Memory B cell (primary cell): ENCODE measurements at regions not wholly inside any gene's neighbourhood (a gene's known extent, or its start where the extent isn't known, plus 50 kb on each side); places are given as distances from the start of the nearest gene placed in this dataset.

Experiments used
- ATAC-seq: fragments of 150-1000 bp; cut with Tn5 transposase; 2 replicates; pipeline ENCODE4 v1.10.0; 2021; ENCODE audit warnings: low read depth, mild to moderate bottlenecking, moderate library complexity
- DNase-seq, 2 donors: peaks; one replicate each; pipeline ENCODE4 v3.0.0; 2022; ENCODE audit warnings: low spot score in 2 of 2
- H3K27ac Mint-ChIP-seq: one replicate; pipeline ENCODE4 v1.8.0; 2022; ENCODE audit warnings: mild to moderate bottlenecking, moderate library complexity, mixed read lengths
- H3K27me3 Mint-ChIP-seq: one replicate; pipeline ENCODE4 v1.8.0; 2022; ENCODE audit warnings: mixed read lengths
- H3K36me3 Mint-ChIP-seq: one replicate; pipeline ENCODE4 v1.8.0; 2022; ENCODE audit warnings: mild to moderate bottlenecking, mixed read lengths
- H3K4me1 Mint-ChIP-seq: one replicate; pipeline ENCODE4 v1.8.0; 2022; ENCODE audit warnings: mixed read lengths
- H3K4me3 Mint-ChIP-seq: one replicate; pipeline ENCODE4 v1.8.0; 2022; ENCODE audit warnings: mild to moderate bottlenecking, moderate library complexity, mixed read lengths
- H3K9me3 Mint-ChIP-seq: one replicate; pipeline ENCODE4 v1.8.0; 2022; ENCODE audit warnings: mixed read lengths

DNA sequence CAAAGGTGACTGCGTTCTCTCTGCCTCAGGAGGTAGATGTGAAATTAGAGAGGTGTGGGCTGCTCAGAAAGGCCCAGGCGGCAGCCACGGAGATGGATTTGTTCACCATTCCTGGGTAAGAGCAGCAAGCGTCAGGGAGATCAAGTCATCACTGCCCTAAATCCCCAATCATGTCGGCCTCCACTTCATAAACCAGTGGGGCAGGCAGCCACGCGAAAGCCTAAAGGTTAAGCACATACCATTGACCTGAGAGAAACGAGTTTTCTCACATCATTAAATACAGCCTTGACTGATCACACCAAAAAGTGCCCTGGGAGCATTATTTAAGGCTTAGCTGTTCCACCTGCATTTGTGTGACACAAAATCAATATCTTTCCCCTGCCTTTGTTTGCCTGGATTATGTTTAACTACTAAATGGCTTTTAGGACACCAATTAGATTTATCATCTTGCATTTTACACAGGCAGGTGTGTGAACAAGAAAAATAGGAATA lies 50.7 kb upstream of the FOXB1 start:
- DNase-seq: no peak

DNA sequence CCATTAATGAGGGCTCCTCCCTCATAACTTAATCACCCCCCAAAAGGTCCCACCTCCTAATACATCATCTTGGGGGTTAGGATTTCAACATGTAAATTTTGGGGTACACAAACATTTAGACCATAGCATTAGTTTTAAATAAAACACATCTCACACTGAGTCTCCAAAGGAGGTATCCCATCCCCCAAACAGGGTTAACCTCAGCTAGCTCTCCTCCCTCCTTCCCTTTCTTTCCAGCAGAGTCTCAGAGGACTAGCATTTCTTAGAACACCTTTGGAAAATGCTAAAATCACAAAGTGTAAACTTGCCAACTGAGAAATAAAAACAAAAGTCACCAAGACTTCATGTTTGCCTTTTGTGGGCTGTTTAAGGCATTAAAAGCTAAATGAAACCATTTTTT lies 51.2 kb upstream of the FOXB1 start:
- ATAC-seq: no peak
- H3K4me1 Mint-ChIP-seq: no peaks in the 10 kb centered on the region
- DNase-seq: no peak

More for the DNA sequence above, 50.7 kb upstream of the FOXB1 start:
- H3K9me3 Mint-ChIP-seq: peaks cover 7% of the 10 kb centered on the region
- H3K4me1 Mint-ChIP-seq: no peaks in the 10 kb centered on the region
- no peak overlapping the region for H3K4me3 Mint-ChIP-seq
- peaks cover 4% of the 10 kb centered on the region for H3K27me3 Mint-ChIP-seq
- no peak for ATAC-seq
- no peaks in the 10 kb centered on the region for H3K36me3 Mint-ChIP-seq
- no peak overlapping the region for H3K27ac Mint-ChIP-seq

DNA sequence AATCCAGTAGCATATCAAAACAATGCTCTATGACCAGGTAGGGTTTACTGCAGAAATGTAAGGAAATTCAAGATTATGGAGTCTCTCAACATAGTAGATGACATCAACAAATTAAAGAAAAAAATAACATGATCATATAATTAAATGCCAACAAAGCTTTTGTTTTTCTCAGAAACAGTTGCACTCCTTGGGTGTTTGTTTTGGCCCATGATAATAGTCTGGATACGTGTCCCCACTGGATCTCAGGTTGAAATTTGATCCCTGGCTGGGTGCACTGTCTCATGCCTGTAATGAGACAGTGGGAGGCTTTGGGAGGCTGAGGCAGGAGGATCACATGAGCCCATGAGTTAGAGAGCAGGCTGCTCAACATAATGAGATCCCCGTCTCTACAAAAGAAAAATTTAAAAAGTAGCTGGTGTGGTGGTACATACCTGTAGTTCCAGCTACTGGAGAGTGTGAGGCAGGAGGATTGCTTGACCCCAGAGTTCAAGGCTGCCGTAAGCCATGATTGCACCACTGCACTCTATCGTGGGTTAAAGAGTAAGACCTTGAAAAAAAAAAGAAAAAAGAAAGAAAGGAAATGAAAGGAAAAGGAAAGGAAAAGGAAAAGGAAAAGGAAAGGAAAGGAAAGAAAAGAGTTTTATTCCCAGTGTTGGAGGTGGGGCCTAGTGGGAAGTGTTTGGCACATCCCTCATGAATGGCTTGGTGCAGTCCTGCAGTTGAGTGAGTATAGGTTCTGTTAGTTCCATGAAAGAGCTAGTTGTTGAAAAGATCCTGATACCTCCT lies 53.3 kb upstream of the FOXB1 start:
- Mint-ChIP-seq H3K4me3 (no peak overlapping the region), H3K27ac (no peak overlapping the region), H3K9me3 (peaks cover 1% of the 10 kb centered on the region), H3K36me3 (no peaks in the 10 kb centered on the region), H3K4me1 (no peaks in the 10 kb centered on the region), H3K27me3 (peaks cover 3% of the 10 kb centered on the region)
- DNase-seq (no peak), ATAC-seq (no peak)

More for the DNA sequence above, 51.2 kb upstream of the FOXB1 start:
- Mint-ChIP-seq H3K27me3 (peaks cover 4% of the 10 kb centered on the region), H3K4me3 (no peak overlapping the region), H3K27ac (no peak overlapping the region), H3K36me3 (no peaks in the 10 kb centered on the region), H3K9me3 (peaks cover 7% of the 10 kb centered on the region)

DNA sequence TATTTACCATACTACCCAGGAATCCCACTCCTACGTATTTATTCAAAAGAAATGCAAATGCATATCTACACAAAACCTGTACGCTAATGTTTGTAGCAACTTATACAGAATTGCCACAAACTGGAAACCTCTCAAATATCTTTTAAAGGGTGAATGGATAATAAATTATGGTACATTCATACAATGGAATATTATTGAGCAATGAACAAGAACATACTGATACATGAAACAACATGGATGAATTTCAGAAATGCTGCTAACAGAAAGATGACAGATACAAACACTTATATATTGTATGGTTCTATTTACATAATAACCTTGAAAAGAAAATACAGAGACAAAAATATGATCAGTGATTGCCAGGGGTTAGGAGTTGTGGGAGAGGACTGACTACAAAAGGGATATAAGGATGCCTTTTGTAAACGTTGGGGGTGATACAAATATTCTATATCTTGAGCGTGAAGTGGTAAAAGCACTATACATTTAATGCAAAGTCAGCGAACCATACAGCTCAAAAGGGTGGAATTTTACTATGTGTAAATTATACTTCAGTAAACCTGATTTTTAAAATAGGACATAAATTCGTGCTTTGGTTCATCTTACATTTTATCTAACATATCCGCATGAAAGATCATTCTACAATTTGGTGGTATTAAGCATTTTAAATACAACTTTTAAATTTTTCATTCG lies 55.0 kb upstream of the FOXB1 start:
- H3K4me3 Mint-ChIP-seq: no peak overlapping the region
- H3K9me3 Mint-ChIP-seq: peaks cover 1% of the 10 kb centered on the region
- H3K4me1 Mint-ChIP-seq: no peaks in the 10 kb centered on the region
- DNase-seq: no peak
- ATAC-seq: no peak
- no peaks in the 10 kb centered on the region for H3K36me3 Mint-ChIP-seq
- no peak overlapping the region for H3K27ac Mint-ChIP-seq
- peaks cover 3% of the 10 kb centered on the region for H3K27me3 Mint-ChIP-seq

DNA sequence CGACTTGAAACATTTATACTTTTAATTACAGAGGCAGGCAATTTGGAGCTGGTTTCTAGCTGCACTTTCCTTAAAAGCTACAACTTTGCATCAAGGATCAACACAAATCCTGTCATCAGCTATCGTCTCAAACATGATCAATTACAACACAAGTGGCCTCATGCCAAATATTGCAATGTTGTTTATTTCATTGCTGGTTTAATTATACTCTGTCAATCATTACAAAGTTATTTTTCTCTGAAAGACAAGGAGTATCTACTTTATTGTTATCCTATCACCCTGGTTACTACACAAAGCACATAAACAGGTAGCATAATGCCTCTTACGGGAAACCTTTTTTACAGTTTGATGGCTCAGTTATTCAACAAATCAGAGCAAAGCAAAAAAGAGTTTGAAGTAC lies 58.0 kb upstream of the FOXB1 start:
- no peaks in the 10 kb centered on the region for H3K9me3 Mint-ChIP-seq
- no peak overlapping the region for H3K4me3 Mint-ChIP-seq
- DNase-seq: no peak
- peaks cover 9% of the 10 kb centered on the region for H3K27me3 Mint-ChIP-seq
- H3K36me3 Mint-ChIP-seq: no peaks in the 10 kb centered on the region
- no peak overlapping the region for H3K27ac Mint-ChIP-seq
- no peaks in the 10 kb centered on the region for H3K4me1 Mint-ChIP-seq
- no peak for ATAC-seq

DNA sequence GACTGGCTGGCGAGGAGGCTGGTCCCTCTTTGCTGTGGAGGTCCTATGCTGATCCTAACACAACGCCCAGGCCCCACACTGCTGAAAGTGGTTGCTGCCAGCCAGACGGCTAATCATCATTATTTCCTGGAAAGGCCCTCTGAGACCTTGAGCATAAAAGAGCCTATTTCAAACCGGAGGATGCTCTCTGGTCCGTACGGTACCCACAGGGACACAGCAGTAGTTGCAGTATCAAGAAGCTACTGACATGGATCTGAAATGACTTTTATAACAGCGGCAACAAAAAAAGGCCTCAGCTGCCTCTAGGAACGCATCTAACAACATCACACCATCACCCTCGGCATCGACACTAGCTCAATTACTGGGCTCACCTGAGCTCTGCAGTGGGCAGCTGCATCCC lies 59.1 kb upstream of the FOXB1 start:
- ATAC-seq (no peak), DNase-seq (no peak)
- H3K27ac Mint-ChIP-seq: no peak overlapping the region
- H3K27me3 Mint-ChIP-seq: peaks cover 11% of the 10 kb centered on the region
- no peaks in the 10 kb centered on the region for H3K36me3 Mint-ChIP-seq
- H3K9me3 Mint-ChIP-seq: no peaks in the 10 kb centered on the region
- H3K4me1 Mint-ChIP-seq: no peaks in the 10 kb centered on the region
- H3K4me3 Mint-ChIP-seq: no peak overlapping the region

DNA sequence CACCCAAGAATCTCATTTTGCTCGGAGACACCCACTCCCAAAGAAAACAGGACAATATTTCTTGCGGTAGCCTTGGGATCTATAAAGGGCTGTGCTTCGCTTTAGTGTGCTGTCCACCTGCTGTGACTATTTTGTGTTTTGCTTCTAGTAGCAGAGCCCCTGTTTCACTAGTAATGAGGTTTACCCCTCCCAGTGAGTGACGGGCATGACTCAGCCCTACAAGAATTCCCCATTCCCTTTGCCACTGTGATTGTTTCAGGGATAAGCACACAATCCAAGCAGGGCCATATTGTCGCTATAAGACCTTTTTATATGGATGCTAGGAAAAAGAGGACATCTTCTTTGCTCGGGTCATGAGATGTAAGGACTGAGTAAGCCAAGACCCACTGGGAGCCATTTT lies 62.5 kb upstream of the FOXB1 start:
- peaks cover 9% of the 10 kb centered on the region for H3K27me3 Mint-ChIP-seq
- ATAC-seq (no peak), DNase-seq (no peak)
- H3K36me3 Mint-ChIP-seq: no peaks in the 10 kb centered on the region
- no peaks in the 10 kb centered on the region for H3K9me3 Mint-ChIP-seq
- H3K4me1 Mint-ChIP-seq: no peaks in the 10 kb centered on the region
- no peak overlapping the region for H3K27ac Mint-ChIP-seq
- no peak overlapping the region for H3K4me3 Mint-ChIP-seq

DNA sequence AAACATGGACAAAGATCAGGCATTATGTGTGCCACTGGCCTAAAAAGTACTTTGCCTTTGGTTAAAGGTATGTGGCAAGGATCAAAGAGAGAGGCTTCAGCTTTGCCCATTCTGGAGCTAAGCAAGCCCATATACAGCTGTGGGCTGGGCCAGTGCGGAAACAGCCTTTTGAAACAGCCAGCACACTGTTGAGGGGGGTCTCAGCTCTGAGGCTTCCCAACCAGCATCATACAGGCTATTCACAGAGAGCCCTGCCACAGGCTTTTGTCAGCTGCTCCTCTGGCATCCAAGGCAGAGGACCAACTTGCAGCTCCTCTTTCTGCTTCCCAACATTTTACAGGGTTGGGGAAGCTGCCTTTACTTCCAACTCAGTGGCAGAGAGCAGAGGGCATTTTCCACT lies 63.2 kb upstream of the FOXB1 start:
- ATAC-seq (no peak), DNase-seq (no peak)
- Mint-ChIP-seq H3K9me3 (no peaks in the 10 kb centered on the region), H3K36me3 (no peaks in the 10 kb centered on the region), H3K27me3 (peaks cover 9% of the 10 kb centered on the region), H3K4me3 (no peak overlapping the region), H3K4me1 (no peaks in the 10 kb centered on the region), H3K27ac (no peak overlapping the region)

DNA sequence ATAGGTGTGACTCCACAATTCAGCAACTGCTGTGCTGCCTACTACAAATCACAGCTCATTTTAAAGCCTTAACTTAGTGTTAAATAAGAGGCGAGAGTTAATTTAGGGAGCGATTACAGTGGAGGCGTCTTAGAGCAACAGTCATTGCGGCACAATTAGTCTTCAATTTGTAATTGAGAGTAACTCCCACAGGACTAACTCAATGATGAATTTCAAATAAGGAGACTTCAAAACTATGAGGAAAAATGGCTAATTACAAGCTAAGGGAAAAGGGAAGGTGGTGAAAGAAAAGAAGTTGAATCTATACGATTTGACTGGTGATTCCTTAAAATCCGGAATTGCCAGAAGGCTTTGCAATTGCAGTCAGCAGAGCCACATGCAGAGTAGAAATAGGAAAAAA lies 63.7 kb upstream of the FOXB1 start:
- Mint-ChIP-seq H3K4me1 (no peaks in the 10 kb centered on the region), H3K27ac (no peak overlapping the region)

DNA sequence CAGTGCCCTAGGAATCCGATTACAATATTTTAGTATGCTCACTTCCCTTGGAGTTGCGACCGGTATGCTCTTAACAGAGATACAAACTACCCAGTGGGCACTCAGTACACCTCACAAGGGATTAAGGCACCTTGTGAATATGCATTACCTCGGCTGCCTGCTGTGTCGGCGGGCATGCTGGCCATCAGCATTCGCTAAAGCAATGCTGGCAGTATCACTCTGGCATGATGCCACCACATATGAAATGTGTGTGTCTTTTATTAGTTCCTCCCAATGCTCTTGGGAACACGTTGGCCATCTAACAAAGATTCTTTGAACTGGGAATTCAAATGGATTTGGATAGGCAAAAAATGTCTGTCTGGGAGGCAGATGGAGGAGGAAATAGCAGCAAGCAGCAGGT lies 67.4 kb upstream of the FOXB1 start:
- DNase-seq (no peak), ATAC-seq (no peak)
- no peak overlapping the region for H3K27ac Mint-ChIP-seq
- no peaks in the 10 kb centered on the region for H3K9me3 Mint-ChIP-seq
- H3K4me1 Mint-ChIP-seq: no peaks in the 10 kb centered on the region
- peaks cover 6% of the 10 kb centered on the region for H3K27me3 Mint-ChIP-seq
- H3K4me3 Mint-ChIP-seq: no peak overlapping the region
- no peaks in the 10 kb centered on the region for H3K36me3 Mint-ChIP-seq

More for the DNA sequence above, 63.7 kb upstream of the FOXB1 start:
- H3K36me3 Mint-ChIP-seq: no peaks in the 10 kb centered on the region
- no peaks in the 10 kb centered on the region for H3K9me3 Mint-ChIP-seq
- H3K4me3 Mint-ChIP-seq: no peak overlapping the region
- peaks cover 9% of the 10 kb centered on the region for H3K27me3 Mint-ChIP-seq
- ATAC-seq: no peak
- DNase-seq: no peak

DNA sequence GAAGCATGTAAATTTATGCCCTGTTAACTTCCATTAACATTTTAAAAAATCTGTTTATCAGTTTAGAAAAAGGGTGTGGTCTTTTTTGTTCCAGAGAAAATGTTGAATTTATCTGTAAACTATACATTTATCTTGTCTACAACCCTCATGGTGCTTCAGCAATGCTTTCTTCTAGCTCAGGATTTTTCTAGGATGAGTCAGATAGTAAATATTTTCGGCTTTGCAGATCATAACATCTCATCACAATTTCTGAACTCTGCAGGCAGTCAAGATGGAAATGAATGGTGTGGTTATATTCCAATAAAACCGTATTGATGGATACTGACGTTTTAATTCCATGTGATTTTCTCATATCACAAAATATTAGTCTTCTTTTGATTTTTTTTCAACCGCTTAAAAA lies 70.5 kb upstream of the FOXB1 start:
- H3K27ac Mint-ChIP-seq: no peak overlapping the region
- H3K4me1 Mint-ChIP-seq: no peaks in the 10 kb centered on the region
- DNase-seq (no peak), ATAC-seq (no peak)
- no peaks in the 10 kb centered on the region for H3K27me3 Mint-ChIP-seq
- no peak overlapping the region for H3K4me3 Mint-ChIP-seq
- no peaks in the 10 kb centered on the region for H3K9me3 Mint-ChIP-seq
- H3K36me3 Mint-ChIP-seq: no peaks in the 10 kb centered on the region

DNA sequence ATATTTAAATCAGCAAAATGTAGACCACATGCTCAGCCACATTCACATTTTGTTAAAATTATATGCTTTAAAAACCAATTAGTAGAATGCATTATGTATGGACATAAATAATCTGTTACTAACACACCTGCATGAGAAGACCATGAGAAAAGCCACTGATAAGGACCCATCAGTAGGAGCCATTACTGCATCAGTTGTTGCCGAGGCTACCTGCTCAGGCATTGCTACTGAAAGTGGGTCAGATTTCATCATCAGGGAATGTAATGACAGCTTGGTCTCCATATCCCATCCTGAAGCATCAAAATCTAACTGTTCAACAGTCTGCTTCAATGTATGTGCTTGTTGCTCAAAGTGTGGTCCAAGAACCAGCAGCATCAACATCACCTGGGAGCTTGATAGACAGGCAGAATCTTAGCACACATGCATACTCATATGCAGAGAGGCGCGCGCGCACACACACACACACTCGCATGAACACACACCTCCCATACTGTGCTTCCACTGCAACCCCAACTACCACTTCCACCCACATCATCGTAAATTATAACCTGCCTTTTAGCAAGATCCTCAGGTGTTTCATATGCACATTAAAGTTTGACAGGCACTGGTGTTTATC lies 72.4 kb upstream of the FOXB1 start:
- Mint-ChIP-seq H3K4me1 (no peaks in the 10 kb centered on the region), H3K36me3 (no peaks in the 10 kb centered on the region), H3K4me3 (no peak overlapping the region), H3K9me3 (no peaks in the 10 kb centered on the region), H3K27me3 (peaks cover 3% of the 10 kb centered on the region), H3K27ac (no peak overlapping the region)
- no peak for ATAC-seq
- no peak for DNase-seq

DNA sequence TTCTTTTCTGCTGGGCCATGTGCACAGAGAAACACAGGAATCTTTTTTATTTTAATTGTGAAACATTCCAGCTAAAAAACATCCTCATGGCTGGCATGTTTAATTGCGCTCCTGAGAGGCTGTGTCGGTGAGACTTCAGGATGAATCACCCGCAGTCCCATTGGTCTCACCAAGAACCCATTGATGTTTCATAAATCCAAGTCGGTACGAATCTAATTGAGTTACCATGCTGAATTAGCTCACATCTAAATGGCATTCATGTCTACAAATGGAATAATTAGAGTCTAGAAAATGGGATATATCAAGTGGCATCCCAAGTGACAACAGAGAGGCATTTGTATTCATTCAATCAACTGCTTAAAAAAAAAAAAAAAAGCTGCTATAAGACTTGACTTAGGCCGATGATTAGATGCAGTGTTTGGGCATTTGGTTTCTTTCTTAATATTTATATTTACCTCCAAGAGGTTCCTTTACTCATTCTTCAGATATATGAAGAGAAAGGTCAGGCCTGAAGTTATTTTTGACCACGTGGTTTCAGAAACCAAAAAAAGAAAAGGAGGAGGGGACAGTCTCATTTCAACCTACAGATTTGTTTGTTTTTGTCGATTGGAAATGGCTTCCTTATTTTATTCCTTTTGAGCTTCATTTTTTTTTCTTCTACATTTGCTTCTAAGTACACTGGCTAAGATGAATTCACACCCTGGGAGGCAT lies 79.1 kb upstream of the FOXB1 start:
- ATAC-seq: no peak

DNA sequence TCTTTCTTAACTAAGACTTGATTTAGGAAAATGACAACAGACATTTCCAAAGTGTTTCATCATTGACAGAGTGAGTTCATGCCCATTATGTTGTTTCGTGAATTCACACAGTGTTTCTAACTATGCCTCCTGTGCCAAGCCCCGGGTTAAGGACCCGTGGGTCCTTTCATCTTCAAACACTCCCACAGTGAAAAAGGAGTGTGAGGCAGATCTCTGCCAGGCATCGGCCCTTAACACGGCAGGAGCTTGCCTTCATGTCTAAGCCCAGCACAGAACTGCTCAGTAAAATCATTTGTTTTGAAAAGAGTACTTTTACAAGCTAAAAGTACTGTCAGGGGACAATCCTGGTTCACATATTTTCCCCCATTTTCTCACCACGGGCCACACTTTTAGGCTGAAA lies 80.0 kb upstream of the FOXB1 start:
- Mint-ChIP-seq H3K4me3 (no peak overlapping the region), H3K4me1 (no peaks in the 10 kb centered on the region), H3K27ac (no peak overlapping the region), H3K27me3 (peaks cover 6% of the 10 kb centered on the region), H3K36me3 (no peaks in the 10 kb centered on the region), H3K9me3 (peaks cover 1% of the 10 kb centered on the region)
- DNase-seq (no peak), ATAC-seq (no peak)

More for the DNA sequence above, 79.1 kb upstream of the FOXB1 start:
- no peaks in the 10 kb centered on the region for H3K36me3 Mint-ChIP-seq
- peaks cover 4% of the 10 kb centered on the region for H3K27me3 Mint-ChIP-seq
- H3K27ac Mint-ChIP-seq: no peak overlapping the region
- H3K9me3 Mint-ChIP-seq: peaks cover 1% of the 10 kb centered on the region
- no peak overlapping the region for H3K4me3 Mint-ChIP-seq
- H3K4me1 Mint-ChIP-seq: no peaks in the 10 kb centered on the region
- DNase-seq: no peak
